ENCODE measurements at regions not wholly inside any gene's neighbourhood (a gene's known extent, or its start where the extent isn't known, plus 50 kb on each side); places are given as distances from the start of the nearest gene placed in this dataset.

GRCh38 chr4:189302719-189303118, 638.0 kb upstream of the FRG1 start:
- Histone ChIP-seq H3K9me3 (replicated peaks; ENCODE audit: insufficient read depth, low read length) (no peaks in the 10 kb centered on the region), H3F3A (ENCODE audit: insufficient read depth, low read length) (no peaks in the 10 kb centered on the region), H3K79me2 (ENCODE audit: low read length) (no peaks in the 10 kb centered on the region), H3K4me3 (ENCODE audit: low read length) (no peak overlapping the region), H3K9ac (ENCODE audit: low read length) (no peak overlapping the region), H2AFZ (ENCODE audit: low read length) (no peak overlapping the region), H3K4me1 (ENCODE audit: low read length) (no peaks in the 10 kb centered on the region), H4K20me1 (ENCODE audit: insufficient read depth, low read length) (no peaks in the 10 kb centered on the region), H3K27ac (ENCODE audit: low read length) (no peak overlapping the region), H3K36me3 (replicated peaks; ENCODE audit: insufficient read depth, low read length) (no peaks in the 10 kb centered on the region), H3K4me2 (ENCODE audit: low read depth, low read length) (no peak overlapping the region), H3K27me3 (replicated peaks; ENCODE audit: insufficient read depth, low read length) (no peaks in the 10 kb centered on the region), H3K9me2 (replicated peaks; ENCODE audit: insufficient read depth, low read length) (no peaks in the 10 kb centered on the region; the same call in 1 of the 2 replicates)
- DNase-seq: no peak
- TF ChIP-seq EZH2phosphoT487 (IDR thresholded peaks at IDR 0.05; ENCODE audit: low read length): no peak
- no peak for TF ChIP-seq EZH2 (optimal IDR thresholded peaks at IDR 0.05; ENCODE audit: low read depth, low read length)
- no peak for TF ChIP-seq CTCF (IDR thresholded peaks at IDR 0.05; ENCODE audit: low read length)

- Histone ChIP-seq H2AFZ (ENCODE audit: low read length) (no peak overlapping the region), H3K9me2 (replicated peaks; ENCODE audit: insufficient read depth, low read length) (no peaks in the 10 kb centered on the region; the same call in 1 of the 2 replicates), H3K4me3 (ENCODE audit: low read length) (no peak overlapping the region), H3F3A (ENCODE audit: insufficient read depth, low read length) (no peaks in the 10 kb centered on the region), H3K27ac (ENCODE audit: low read length) (no peak overlapping the region), H3K9ac (ENCODE audit: low read length) (no peak overlapping the region), H3K4me1 (ENCODE audit: low read length) (no peaks in the 10 kb centered on the region), H3K9me3 (replicated peaks; ENCODE audit: insufficient read depth, low read length) (no peaks in the 10 kb centered on the region), H4K20me1 (ENCODE audit: insufficient read depth, low read length) (no peaks in the 10 kb centered on the region), H3K36me3 (replicated peaks; ENCODE audit: insufficient read depth, low read length) (no peaks in the 10 kb centered on the region), H3K4me2 (ENCODE audit: low read depth, low read length) (no peak overlapping the region), H3K27me3 (replicated peaks; ENCODE audit: insufficient read depth, low read length) (no peaks in the 10 kb centered on the region), H3K79me2 (ENCODE audit: low read length) (no peaks in the 10 kb centered on the region)
- no peak for TF ChIP-seq CTCF (IDR thresholded peaks at IDR 0.05; ENCODE audit: low read length)
- TF ChIP-seq EZH2 (optimal IDR thresholded peaks at IDR 0.05; ENCODE audit: low read depth, low read length): no peak
- no peak for TF ChIP-seq EZH2phosphoT487 (IDR thresholded peaks at IDR 0.05; ENCODE audit: low read length)
- no peak for DNase-seq
Measured at GRCh38 chr4:189304167-189304566, 636.5 kb upstream of the FRG1 start.

GRCh38 chr4:189304809-189305208, 635.9 kb upstream of the FRG1 start:
- Histone ChIP-seq H3K36me3 (replicated peaks; ENCODE audit: insufficient read depth, low read length) (no peaks in the 10 kb centered on the region), H3K27me3 (replicated peaks; ENCODE audit: insufficient read depth, low read length) (no peaks in the 10 kb centered on the region), H3F3A (ENCODE audit: insufficient read depth, low read length) (no peaks in the 10 kb centered on the region), H3K9ac (ENCODE audit: low read length) (no peak overlapping the region), H3K27ac (ENCODE audit: low read length) (no peak overlapping the region), H3K79me2 (ENCODE audit: low read length) (no peaks in the 10 kb centered on the region), H3K4me3 (ENCODE audit: low read length) (no peak overlapping the region), H3K9me2 (replicated peaks; ENCODE audit: insufficient read depth, low read length) (no peaks in the 10 kb centered on the region; the same call in 1 of the 2 replicates), H4K20me1 (ENCODE audit: insufficient read depth, low read length) (no peaks in the 10 kb centered on the region), H3K9me3 (replicated peaks; ENCODE audit: insufficient read depth, low read length) (no peaks in the 10 kb centered on the region), H3K4me1 (ENCODE audit: low read length) (no peaks in the 10 kb centered on the region), H2AFZ (ENCODE audit: low read length) (no peak overlapping the region), H3K4me2 (ENCODE audit: low read depth, low read length) (no peak overlapping the region)
- no peak for DNase-seq
- TF ChIP-seq EZH2phosphoT487 (IDR thresholded peaks at IDR 0.05; ENCODE audit: low read length) (no peak), CTCF (IDR thresholded peaks at IDR 0.05; ENCODE audit: low read length) (no peak), EZH2 (optimal IDR thresholded peaks at IDR 0.05; ENCODE audit: low read depth, low read length) (no peak)
